NB4 (cell line): ENCODE measurements at regions not wholly inside any gene's neighbourhood (a gene's known extent, or its start where the extent isn't known, plus 50 kb on each side); places are given as distances from the start of the nearest gene placed in this dataset.

Source experiments
- DNase-seq: peaks from one replicate; pipeline ENCODE4 v3.0.0; 2010; ENCODE audit warnings: low read depth
- H3K4me3 ChIP-seq: one replicate; pipeline ENCODE4 v1.5.1; 2011; ENCODE audit warnings: mild to moderate bottlenecking, low read depth, low read length, moderate library complexity
- CTCF ChIP-seq: IDR thresholded peaks from one replicate; pipeline ENCODE4 v1.5.1; 2012; ENCODE audit warnings: low read depth, low read length
- MYC ChIP-seq: IDR thresholded peaks from 2 replicates; pipeline ENCODE4 v1.6.1; 2011; ENCODE audit warnings: low read depth, low read length
- POLR2A ChIP-seq: IDR thresholded peaks from 2 replicates; pipeline ENCODE4 v1.6.1; 2011; ENCODE audit warnings: mild to moderate bottlenecking; ENCODE audit not compliant: insufficient read length; ENCODE audit errors: extremely low read depth
- TF ChIP-seq, protein P1 (sequence below): IDR thresholded peaks from 2 replicates; pipeline ENCODE4 v1.6.1; 2011; ENCODE audit warnings: low read depth, low read length

DNA sequence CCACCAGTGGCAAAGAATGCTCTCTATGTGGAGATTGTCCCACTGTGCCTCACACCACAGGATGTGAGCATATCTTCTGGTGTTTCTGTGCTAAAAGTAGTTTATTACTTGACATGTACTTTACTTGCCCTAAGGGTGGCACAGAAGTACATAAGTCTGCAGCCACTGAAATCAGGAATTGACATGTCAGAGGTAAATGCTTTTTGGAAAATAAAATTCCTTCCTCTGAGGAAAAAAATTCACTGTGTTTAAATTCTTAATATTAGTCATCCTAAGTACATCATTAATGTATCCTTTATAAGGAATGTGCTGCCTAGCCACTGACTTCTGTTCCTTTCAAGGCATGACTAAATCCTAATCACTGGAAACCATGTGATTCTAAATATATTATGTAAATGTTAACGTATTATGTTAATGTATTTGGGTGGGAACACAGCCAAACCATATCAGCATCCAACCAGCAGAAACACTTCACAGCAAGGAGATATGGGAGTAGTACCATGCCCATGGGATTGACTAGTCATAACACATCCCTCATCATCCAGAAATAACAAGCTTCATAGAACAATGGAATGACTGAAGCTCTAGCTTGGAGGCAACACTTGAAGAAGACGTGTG, 239.7 kb upstream of the PPFIA2 start:
- H3K4me3 ChIP-seq, result no peak overlapping the region
- TF ChIP-seq CTCF (no peak), MYC (no peak), POLR2A (no peak)
- TF ChIP-seq, protein P1, sequence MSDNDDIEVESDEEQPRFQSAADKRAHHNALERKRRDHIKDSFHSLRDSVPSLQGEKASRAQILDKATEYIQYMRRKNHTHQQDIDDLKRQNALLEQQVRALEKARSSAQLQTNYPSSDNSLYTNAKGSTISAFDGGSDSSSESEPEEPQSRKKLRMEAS, result no peak
- no peak for DNase-seq

DNA sequence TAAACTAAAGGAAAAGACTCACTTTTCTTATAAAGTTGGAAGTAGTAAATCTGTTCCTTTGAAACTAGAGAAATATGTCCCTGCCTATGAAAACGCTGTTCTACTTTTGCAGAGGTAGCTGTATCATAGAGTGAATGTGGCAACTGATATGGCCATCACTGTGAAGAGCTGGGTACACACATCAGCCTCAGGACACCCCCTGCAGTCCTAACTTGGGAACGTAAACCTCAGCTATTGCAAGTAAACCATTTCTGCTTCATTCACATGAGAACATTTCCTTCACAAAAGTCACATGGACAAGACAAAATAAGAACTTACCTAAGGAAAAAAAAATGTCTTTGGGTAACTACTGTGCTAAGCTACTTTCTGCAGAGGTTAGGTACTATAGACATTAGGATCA, 233.3 kb upstream of the PPFIA2 start:
- peak; percentile 32 for DNase-seq
- TF ChIP-seq POLR2A, result no peak
- no peak for TF ChIP-seq MYC
- peak; percentile 10 for TF ChIP-seq CTCF
- TF ChIP-seq, protein P1, result no peak
- H3K4me3 ChIP-seq, result no peak overlapping the region

DNA sequence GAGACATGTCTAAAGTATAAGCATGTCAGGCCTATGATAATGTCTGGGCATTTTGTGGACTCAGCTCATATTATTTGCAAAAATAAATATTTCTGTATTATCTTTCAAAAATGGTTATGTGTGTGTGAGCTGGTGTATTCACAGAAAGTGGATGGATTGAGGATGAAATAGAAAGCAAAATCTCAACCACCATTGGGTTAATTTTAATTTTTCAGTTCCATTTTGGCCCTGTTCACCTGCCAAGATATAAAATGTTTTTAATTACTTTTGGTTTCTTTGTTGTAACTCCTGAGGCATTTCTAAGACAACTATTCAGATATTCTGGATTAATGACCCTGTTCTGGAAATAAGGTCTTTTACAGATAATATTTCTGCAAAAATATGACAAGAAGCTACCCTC, 232.7 kb upstream of the PPFIA2 start:
- no peak for TF ChIP-seq MYC
- no peak for TF ChIP-seq CTCF
- TF ChIP-seq, protein P1, result no peak
- no peak for TF ChIP-seq POLR2A
- DNase-seq, result no peak
- H3K4me3 ChIP-seq, result no peak overlapping the region

DNA sequence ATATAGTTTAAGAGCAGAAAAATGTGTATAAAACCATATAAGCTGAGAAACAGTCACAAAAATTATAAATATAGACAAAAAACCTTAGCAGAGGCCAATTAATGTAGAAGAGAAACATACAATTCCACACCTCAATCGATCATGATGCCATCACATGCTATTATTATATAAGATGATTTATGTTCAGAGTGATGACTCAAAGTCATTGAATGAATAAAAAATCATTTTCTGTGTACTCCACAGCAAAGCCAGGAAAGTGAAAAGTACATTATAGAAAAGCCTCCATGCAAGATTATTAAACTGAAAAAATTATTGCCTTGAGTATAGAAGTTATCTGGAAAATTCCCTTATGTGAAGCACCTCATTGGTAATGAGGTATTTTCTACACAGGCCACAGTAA, 229.2 kb upstream of the PPFIA2 start:
- TF ChIP-seq, protein P1, result no peak
- TF ChIP-seq POLR2A (no peak), CTCF (no peak), MYC (no peak)
- no peak for DNase-seq
- H3K4me3 ChIP-seq, result no peak overlapping the region

GRCh38 chr12:81987371-81987770, 228.2 kb upstream of the PPFIA2 start:
- H3K4me3 ChIP-seq, result no peak overlapping the region
- TF ChIP-seq, protein P1, result no peak
- TF ChIP-seq POLR2A (no peak), CTCF (no peak), MYC (no peak)
- DNase-seq, result no peak

DNA sequence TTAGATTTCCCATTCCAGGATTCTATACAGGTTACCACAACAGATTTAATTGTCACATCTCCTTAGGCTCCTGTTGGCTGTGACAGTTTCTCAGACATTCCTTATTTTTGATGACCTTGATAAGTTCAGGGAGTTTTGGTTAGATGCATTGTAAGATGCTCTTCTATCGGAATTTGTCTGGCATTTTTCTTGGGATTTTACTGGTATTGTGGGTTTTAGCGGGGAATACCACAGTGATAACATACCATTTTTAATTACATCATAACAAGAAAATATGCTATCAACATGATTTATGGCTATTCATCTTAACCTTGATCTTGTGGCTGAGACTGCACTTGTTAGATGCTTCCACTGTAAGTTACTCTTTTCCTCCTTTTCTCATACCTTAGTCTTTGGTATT, 217.5 kb upstream of the PPFIA2 start:
- DNase-seq, result no peak
- no peak for TF ChIP-seq MYC
- no peak for TF ChIP-seq CTCF
- no peak for TF ChIP-seq POLR2A
- TF ChIP-seq, protein P1, result no peak
- H3K4me3 ChIP-seq, result no peak overlapping the region
